Myocyte (in vitro differentiated cells): ENCODE measurements at regions not wholly inside any gene's neighbourhood (a gene's known extent, or its start where the extent isn't known, plus 50 kb on each side); places are given as distances from the start of the nearest gene placed in this dataset.
A peak's percentile ranks its signal among the peaks of the same experiment; 100 is the strongest.

Source experiments
- DNase-seq: peaks from one replicate; pipeline ENCODE4 v3.0.0-alpha.2; 2012; ENCODE audit warnings: low read depth

GRCh38 chr11:15764948-15765347, 591.4 kb downstream of the SOX6 start:
- DNase-seq = no peak

DNA sequence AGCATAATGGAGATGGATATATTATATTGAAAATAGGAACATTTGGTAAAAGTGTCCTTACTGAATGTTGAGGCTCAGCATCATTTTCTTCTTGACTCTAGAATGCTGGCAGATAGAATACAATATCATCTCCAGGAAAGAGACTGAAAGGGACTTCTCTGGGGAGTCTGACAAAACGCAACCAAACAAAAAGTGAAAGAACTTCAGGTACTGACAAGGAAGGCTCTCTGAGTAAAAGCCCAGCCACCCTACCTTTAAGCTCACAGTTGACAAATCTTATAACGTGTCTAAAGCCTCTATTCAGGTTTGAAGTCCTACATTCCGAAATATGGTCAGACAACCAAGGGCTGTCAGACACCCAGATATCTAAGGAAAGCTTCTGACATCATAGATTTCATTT, 590.8 kb downstream of the SOX6 start:
- DNase-seq = no peak

DNA sequence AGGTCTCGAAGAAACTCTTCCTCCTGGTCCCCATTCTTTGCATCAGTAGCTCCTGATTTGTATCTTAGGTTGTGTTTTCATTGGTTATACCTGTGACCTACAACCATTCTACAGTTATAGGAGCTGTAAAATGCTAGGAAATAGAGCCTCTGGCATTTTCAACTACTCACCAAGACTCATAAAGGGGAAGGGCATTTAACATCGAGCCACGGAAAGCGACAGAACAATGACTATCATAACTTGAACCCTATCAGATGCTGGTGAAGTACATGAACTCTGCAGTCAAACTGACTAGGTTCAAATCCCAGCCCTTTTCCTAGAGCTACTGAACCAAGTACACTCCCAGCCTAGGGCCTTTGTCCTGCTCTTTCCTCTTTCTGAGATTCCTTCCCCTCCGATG, 588.0 kb downstream of the SOX6 start:
- no peak for DNase-seq

DNA sequence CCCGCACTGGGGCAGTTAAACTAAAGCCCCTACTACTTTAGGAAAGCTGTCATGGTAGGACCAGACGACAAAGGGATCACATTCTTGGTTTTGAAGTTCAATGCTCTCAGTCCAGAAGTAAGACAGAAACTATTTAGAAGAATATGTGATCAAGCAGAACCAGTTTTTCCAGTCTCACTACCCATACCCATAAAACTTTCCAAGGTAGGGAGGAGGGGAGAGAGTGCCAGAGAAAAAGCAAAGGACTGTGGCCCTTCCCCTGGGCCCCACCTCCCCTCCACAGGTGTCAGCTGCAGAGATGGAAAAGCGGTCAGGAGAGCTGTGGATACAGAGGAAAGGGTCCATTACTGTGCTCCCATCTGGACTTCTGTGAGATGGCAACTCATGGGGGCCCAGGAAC, 587.1 kb downstream of the SOX6 start:
- no peak for DNase-seq

GRCh38 chr11:15770798-15771414, 585.4 kb downstream of the SOX6 start:
- DNase-seq = peak; percentile 43

GRCh38 chr11:15772547-15772946, 583.8 kb downstream of the SOX6 start:
- no peak for DNase-seq

DNA sequence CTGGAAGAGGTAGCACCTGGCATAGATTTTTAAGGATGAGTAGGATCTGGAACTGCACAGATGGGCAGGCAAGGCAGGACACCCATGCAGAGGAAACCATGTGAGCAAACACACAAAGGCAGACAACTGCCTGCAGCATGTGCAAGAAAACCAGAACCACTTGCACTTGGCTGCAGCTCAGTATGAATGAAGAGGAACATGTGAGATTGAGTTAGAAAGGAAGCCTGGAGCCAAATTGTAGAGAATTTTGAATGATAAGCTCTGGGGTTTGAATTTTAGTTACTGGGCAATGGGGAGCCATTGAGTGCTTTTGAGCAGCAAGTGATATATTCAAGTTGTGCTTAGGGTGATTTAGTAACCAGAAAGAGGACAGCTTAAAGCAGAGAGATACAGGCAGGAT, 583.4 kb downstream of the SOX6 start:
- DNase-seq = no peak

- no peak for DNase-seq
Observed at GRCh38 chr11:15773476-15774387, 582.6 kb downstream of the SOX6 start.

- no peak for DNase-seq
Observed at GRCh38 chr11:15774388-15774939, 581.9 kb downstream of the SOX6 start.

GRCh38 chr11:15775015-15775541, 581.3 kb downstream of the SOX6 start:
- no peak for DNase-seq

DNA sequence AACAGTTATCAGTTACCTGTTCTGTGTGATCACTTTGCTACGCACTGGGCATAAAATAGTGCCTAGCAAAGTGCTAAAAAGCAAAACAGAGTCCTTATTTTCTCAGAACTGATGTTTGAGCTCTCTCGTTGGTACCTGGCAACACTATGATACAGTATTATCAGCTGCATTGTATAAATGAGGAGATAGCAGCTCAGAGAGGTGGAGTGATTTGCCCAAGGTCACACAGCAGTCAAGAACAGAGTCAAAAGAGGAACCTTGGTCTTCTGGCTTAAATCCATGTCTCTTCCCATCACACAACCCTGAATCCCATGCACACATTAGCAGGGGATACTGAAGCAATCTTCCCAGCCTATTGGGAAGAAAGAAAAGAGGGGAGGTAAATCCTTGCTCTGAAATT, 580.5 kb downstream of the SOX6 start:
- DNase-seq = no peak

DNA sequence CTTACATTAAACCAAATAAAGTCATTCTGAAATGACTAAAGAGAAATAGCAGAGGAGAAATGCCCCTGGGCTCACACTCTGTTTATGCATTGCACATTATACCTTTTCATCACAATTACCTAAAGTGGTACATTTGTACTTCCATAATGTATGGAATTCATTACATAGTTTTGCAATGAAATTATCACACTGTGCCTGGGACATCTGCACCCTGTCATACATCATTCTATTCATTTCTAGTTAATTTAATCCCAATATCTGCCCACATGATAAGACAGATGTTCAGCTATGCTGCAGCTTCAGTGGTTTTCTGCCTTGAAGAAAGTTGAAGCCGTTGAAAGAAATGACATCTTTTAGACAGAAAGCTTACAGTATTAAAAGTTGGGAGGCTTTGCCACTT, 580.0 kb downstream of the SOX6 start:
- DNase-seq = no peak

DNA sequence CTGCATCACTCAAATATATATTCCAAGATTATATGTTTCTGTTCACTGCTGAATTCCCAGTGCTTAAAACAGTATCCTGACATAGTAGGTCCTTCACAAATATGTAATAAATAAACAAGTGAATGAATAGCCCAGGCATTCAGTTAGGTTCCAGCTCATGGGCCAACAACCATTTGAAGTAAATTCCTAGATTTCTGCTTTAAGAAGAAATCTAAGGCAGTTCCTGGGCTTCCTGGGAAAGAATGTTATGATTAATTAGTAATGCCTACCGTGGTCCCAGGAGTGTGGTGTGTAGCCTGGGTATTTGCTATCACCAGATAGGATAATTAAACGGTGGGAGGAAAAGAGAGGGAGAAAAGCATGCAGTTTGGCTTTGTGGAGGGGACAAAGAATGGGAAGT, 576.8 kb downstream of the SOX6 start:
- no peak for DNase-seq

DNA sequence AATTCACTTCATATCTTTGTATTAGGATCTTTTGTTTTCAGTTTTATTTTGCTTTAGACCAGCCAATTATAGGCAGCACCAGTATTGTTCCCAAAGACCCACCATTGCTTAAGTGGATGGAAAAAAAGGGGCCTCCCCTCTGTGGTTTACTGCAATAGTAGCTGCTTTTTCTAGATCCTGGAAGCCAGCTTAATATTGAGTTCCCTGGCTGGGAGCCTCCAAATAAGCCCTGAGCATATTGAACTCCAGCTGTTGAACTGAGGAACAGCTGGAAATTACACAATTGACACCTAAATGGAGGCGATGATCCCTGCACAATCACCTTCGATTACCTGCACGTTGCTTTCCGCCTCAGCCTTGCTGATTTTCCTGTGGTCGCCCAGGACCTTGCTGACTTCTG, 576.0 kb downstream of the SOX6 start:
- DNase-seq = no peak

DNA sequence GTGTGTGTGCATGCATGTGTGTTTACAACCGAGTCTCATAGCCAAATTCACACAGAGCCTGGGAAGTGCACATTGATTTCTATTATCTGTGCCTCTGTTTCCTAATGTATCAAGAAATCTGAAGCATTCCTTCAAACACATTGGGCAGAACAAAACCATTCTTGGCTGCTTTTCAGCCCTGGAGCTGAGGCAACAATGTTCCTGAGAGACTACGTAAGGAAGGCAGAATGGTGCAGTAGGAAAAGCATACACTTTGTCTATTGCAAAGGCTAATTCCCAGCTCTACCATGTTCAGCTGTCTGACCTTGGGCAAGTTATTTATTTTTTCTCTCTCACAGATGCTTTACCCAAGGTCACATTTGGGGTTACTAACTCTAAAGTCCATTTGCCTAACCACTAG, 575.5 kb downstream of the SOX6 start:
- DNase-seq = no peak

DNA sequence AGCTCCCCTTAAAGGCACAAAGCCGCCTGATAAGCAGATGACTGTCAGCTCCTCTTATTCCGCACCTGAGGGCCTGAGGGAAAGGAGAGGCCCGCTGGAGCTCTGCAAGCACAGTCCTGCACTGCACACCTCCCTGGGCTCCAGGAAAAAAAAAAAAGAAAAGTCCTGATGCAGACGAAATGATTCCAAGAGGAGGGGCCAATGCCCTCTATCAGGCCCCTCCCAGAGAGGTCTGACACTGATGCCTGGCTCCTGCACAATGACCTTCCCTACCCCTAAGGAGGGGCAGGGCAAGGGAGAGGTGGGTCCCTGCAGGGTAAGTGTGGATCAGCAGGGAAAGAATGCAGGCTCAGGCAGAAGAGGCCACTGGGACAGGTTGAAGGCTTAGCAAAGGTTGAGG, 572.7 kb downstream of the SOX6 start:
- no peak for DNase-seq

GRCh38 chr11:15793043-15793996, 563.0 kb downstream of the SOX6 start:
- peak; percentile 72 for DNase-seq

GRCh38 chr11:15794361-15795150, 561.8 kb downstream of the SOX6 start:
- no peak for DNase-seq

- DNase-seq = no peak
Observed at GRCh38 chr11:15795378-15795777, 561.0 kb downstream of the SOX6 start.

- peak; percentile 70 for DNase-seq
Observed at GRCh38 chr11:15800111-15800800, 556.1 kb downstream of the SOX6 start.
